Fibroblast of skin of scalp (primary cell): ENCODE measurements at regions not wholly inside any gene's neighbourhood (a gene's known extent, or its start where the extent isn't known, plus 50 kb on each side); places are given as distances from the start of the nearest gene placed in this dataset.

Experiments
- DNase-seq: peaks from one replicate; pipeline ENCODE4 v3.0.0-alpha.2; 2013

GRCh38 chr6:42512579-42512978 lies 51.2 kb upstream of the UBR2 start:
- DNase-seq = no peak

GRCh38 chr6:42511803-42512422 lies 51.9 kb upstream of the UBR2 start:
- peak; percentile 29 for DNase-seq

DNA sequence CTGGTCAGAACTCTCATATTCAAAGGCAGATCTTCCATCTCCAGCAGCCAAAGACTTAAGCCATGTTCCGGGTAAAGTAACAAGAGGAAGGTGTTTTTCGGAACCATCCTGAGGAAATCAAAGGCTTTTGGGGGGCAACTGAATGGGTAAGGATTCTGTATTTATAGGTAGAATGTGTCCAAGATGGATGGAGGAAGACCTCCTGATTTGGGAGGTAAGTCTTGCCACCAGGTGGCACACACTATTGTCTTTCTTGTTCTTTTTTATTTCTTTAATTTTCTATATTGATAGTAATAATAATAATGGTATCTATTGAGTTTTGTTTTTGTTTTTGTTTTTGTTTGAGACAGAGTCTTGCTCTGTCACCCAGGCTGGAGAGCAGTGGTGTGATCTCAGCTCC lies 53.0 kb upstream of the UBR2 start:
- DNase-seq = no peak

DNA sequence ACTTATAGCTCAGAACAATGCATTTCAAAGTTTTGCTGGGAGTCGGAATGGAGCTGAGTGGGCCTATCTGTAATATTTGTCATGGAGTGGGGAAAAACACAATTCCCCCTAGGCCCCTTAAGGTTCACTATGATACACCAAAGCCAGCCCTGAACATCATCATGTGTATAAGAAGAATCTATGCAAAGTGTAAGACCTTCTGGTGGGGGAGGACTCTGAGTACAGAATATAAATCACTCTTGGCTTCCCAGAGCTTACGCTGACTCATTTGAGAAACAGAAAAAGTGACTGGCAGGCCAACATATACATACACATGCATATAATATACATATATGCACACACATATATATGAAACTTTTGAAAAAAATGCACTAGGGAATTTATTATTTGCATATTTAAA lies 54.1 kb upstream of the UBR2 start:
- DNase-seq = peak; percentile 35

DNA sequence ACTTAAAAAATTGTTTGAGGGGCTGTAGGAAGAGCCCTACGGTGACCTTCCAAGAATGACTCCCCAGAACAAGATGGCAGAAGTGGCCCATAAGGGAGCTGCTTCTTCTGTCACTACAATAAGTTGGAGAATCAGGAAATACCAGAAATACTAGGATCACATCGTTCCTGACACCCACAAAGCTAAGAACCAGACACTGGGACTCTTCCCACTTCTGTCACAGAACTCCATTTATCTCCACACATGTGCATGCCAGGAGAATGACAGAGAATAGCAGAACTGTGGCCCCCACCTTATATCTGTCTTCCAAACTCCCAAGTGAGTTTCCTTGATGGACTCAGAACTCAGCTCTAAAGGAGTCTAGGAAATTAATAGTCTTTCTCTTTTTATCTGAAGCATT lies 54.6 kb upstream of the UBR2 start:
- peak; percentile 50 for DNase-seq

DNA sequence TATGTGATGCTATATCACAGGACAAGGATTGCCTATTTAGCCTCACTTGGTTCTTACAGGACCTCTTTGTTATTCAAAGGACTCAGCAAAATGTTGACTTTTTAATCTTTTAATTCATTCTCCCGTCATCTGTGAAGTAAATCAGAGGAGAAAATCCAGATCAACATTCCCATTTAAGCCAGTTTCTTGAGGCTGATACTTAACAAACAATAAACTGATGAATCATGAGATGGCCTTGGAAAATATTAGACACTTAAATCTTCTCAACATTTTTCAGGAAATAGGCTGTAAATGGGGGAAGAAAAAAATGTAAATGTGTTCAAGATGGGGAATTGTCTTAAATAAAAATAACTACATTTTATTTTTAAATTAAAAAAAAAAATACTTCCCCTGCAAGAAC lies 55.9 kb upstream of the UBR2 start:
- peak; percentile 67 for DNase-seq

DNA sequence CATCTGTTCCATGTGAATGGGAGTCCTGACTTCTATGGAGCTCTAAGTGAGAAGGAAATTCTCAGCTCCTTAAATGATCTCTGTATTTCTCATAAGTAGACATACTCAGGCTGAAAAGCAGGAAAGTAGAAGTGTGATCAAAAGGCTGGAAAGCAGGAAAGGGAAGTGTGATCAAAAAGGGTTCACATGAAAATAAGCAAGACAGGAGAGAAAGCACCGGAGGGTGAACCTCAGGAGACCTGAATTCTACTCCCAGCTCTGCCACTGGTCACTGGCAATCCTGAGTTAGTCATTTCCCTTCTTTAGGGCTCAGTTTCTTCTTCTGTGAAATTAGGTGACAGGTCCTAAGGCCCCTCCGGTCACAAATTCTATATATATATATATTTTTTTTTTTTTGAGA lies 55.5 kb upstream of the TRERF1 start:
- no peak for DNase-seq

DNA sequence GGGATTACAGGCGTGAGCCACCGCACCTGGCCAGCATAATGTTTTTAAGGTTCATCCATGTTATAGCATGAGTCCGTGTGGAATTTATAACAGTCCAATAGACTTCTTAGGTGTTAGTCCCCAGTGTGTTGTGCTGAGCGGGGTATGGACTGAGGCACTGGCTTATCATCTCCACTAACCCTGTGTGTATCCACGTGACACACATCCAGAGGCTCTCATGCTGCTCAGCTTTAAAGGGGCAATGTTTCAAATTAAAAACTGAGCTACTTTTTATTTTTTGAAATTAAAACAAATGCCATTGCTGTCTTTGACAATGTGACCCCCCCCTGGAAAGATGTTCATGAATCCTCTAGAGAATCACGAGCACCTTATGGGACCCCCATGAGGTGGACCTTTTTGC lies 54.3 kb upstream of the TRERF1 start:
- no peak for DNase-seq

DNA sequence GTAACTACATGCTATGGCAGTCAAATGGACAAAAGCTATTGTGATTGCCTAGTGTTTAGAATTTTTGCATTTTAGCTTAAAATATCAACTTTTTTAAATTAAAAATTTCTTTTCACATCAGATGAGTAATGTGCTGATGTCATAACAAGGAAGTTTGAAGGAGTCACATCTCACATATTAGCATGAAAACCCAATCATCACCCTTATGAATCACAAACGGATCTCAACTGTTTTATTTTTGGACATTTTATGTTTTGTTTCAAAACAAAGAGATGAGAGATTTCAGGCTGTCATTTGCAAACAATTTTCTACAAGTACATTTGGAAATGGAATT lies 53.6 kb upstream of the TRERF1 start:
- DNase-seq = peak; percentile 80

- no peak for DNase-seq
Observed at GRCh38 chr6:42503894-42504293, 52.2 kb upstream of the TRERF1 start.

DNA sequence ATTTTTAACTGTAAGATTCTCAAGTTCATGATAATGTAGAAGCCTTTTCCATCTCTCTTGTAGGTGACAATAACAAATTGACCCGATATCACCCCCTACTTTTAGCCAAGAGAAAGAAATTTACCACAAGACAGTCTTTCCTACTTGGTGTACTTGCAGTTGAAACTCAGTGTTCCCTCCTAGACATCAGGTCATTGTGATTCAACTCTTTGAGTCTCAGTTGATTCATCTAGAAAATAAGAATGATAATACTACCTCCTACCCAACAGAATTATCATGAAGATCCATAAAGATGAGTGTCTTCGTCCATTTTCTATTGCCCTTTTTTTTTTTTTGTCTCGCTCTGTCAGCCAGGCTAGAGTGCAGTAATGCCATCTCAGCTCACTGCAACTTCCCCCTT lies 51.3 kb upstream of the TRERF1 start:
- DNase-seq = no peak

DNA sequence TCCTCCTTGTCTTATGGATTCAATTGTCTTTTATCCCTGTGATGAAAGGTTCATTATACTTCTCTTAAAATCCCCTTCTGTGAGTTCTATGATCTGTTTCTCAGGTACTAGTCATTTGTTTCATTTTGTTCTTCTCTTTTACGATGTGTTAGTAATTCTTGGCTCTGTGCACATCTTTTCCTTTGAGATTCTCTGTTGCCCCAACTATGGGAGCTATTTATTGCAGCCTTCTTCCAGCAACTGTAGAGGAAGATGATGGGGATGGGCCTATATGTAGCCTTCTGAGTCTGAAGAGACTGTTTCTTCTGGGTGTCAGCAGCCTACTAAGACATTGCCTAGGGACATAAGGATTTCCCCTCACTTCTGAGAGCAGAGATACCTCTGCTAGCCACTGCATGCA lies 50.4 kb upstream of the TRERF1 start:
- no peak for DNase-seq
